A673 (cell line): ENCODE measurements at regions not wholly inside any gene's neighbourhood (a gene's known extent, or its start where the extent isn't known, plus 50 kb on each side); places are given as distances from the start of the nearest gene placed in this dataset.
"Not testable (repeated sequence)": the region's sequence is repeated elsewhere in the genome, so short reads cannot be mapped to it uniquely, and the experiment has no call there.

Experiments used
- EZH2 ChIP-seq: fragments of 200-600 bp; sonication (generic); IDR thresholded peaks from 2 replicates; pipeline ENCODE4 v1.6.1; 2017; ENCODE audit warnings: borderline replicate concordance, low read depth, mild to moderate bottlenecking, mixed read lengths, antibody characterized with exemption, low read length; ENCODE audit not compliant: poor library complexity, severe bottlenecking
- TF ChIP-seq, protein P1 (sequence below): fragments of 300-800, 200-600 bp; sonication (generic); conservative IDR thresholded peaks from 2 replicates; pipeline ENCODE4 v1.5.1; 2017; ENCODE audit warnings: low read depth, mild to moderate bottlenecking, antibody characterized with exemption, low read length, moderate library complexity, mixed read lengths

DNA sequence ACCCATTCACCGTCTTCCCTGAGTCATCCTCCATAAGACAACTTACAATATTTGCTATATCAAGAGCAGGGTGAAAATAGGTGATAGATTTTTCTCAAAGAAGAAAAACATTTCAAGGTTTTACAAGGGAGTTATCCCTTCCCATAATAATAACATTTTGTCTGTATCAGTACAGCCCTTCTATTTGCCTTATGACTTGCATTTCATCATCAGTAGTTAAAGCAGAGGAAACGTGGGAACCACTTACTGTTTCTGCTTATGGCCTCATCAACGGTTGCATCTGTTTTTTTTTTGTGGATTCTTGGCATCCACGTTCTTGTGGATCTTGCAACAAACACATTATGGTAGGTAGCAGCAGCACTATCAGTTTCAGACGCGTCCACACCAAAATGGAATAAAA, 678.4 kb upstream of the DEFB115 start:
- not testable (repeated sequence) for TF ChIP-seq EZH2
- TF ChIP-seq, protein P1, sequence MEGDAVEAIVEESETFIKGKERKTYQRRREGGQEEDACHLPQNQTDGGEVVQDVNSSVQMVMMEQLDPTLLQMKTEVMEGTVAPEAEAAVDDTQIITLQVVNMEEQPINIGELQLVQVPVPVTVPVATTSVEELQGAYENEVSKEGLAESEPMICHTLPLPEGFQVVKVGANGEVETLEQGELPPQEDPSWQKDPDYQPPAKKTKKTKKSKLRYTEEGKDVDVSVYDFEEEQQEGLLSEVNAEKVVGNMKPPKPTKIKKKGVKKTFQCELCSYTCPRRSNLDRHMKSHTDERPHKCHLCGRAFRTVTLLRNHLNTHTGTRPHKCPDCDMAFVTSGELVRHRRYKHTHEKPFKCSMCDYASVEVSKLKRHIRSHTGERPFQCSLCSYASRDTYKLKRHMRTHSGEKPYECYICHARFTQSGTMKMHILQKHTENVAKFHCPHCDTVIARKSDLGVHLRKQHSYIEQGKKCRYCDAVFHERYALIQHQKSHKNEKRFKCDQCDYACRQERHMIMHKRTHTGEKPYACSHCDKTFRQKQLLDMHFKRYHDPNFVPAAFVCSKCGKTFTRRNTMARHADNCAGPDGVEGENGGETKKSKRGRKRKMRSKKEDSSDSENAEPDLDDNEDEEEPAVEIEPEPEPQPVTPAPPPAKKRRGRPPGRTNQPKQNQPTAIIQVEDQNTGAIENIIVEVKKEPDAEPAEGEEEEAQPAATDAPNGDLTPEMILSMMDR, result not testable (repeated sequence)
